ENCODE measurements at regions not wholly inside any gene's neighbourhood (a gene's known extent, or its start where the extent isn't known, plus 50 kb on each side); places are given as distances from the start of the nearest gene placed in this dataset.

GRCh38 chr17:72065556-72065955 is 55.3 kb upstream of the SOX9 start:
- H3K9me3 Mint-ChIP-seq: no peaks in the 10 kb centered on the region
- H3K4me3 Mint-ChIP-seq: no peak overlapping the region
- H3K79me2 ChIP-seq (replicated peaks; ENCODE audit: insufficient read depth): no peaks in the 10 kb centered on the region
- H4K20me1 ChIP-seq (replicated peaks; ENCODE audit: insufficient read depth): no peaks in the 10 kb centered on the region
- DNase-seq (ENCODE audit: low spot score) (no peak), ATAC-seq (no peak)
- H3K27me3 Mint-ChIP-seq (ENCODE audit: insufficient read depth, low read depth, poor library complexity): no peaks in the 10 kb centered on the region
- TF ChIP-seq JUNB (IDR thresholded peaks at IDR 0.05; ENCODE audit: unreplicated experiment): no peak
- TF ChIP-seq, protein P1, sequence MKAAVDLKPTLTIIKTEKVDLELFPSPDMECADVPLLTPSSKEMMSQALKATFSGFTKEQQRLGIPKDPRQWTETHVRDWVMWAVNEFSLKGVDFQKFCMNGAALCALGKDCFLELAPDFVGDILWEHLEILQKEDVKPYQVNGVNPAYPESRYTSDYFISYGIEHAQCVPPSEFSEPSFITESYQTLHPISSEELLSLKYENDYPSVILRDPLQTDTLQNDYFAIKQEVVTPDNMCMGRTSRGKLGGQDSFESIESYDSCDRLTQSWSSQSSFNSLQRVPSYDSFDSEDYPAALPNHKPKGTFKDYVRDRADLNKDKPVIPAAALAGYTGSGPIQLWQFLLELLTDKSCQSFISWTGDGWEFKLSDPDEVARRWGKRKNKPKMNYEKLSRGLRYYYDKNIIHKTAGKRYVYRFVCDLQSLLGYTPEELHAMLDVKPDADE (IDR thresholded peaks at IDR 0.05): no peak
- no peak for TF ChIP-seq CREB1 (CRISPR knock-in tag; IDR thresholded peaks at IDR 0.05; ENCODE audit: low read depth)
- H3K27ac Mint-ChIP-seq: no peak overlapping the region
- H3K4me1 Mint-ChIP-seq: no peaks in the 10 kb centered on the region
- no peak overlapping the region for H3K4me3 ChIP-seq
- H3K4me2 ChIP-seq: no peak overlapping the region
- no peaks in the 10 kb centered on the region for H3F3A ChIP-seq (replicated peaks; ENCODE audit: low read depth)
- no peaks in the 10 kb centered on the region for H3K4me1 ChIP-seq (ENCODE audit: insufficient read depth)
- no peaks in the 10 kb centered on the region for H3K27me3 ChIP-seq (ENCODE audit: insufficient read depth)
- H3K27ac ChIP-seq (ENCODE audit: low read depth): no peak overlapping the region
- no peaks in the 10 kb centered on the region for H3K36me3 Mint-ChIP-seq (ENCODE audit: low read depth)
- H3K36me3 ChIP-seq (ENCODE audit: insufficient read depth): no peaks in the 10 kb centered on the region
- H2AFZ ChIP-seq: no peak overlapping the region
- no peaks in the 10 kb centered on the region for H3K9me2 ChIP-seq (ENCODE audit: insufficient read depth)

GRCh38 chr17:72068643-72069042 is 52.2 kb upstream of the SOX9 start:
- Mint-ChIP-seq H3K9me3 (no peaks in the 10 kb centered on the region), H3K27me3 (ENCODE audit: insufficient read depth, low read depth, poor library complexity) (no peaks in the 10 kb centered on the region), H3K4me1 (no peaks in the 10 kb centered on the region), H3K36me3 (ENCODE audit: low read depth) (no peaks in the 10 kb centered on the region), H3K4me3 (no peak overlapping the region), H3K27ac (no peak overlapping the region)
- DNase-seq (ENCODE audit: low spot score) (no peak), ATAC-seq (no peak)
- H3K36me3 ChIP-seq (ENCODE audit: insufficient read depth): no peaks in the 10 kb centered on the region
- no peaks in the 10 kb centered on the region for H3K4me1 ChIP-seq (ENCODE audit: insufficient read depth)
- no peak overlapping the region for H3K27ac ChIP-seq (ENCODE audit: low read depth)
- no peak overlapping the region for H3K4me3 ChIP-seq
- H4K20me1 ChIP-seq (replicated peaks; ENCODE audit: insufficient read depth): no peaks in the 10 kb centered on the region
- no peak overlapping the region for H2AFZ ChIP-seq
- H3K27me3 ChIP-seq (ENCODE audit: insufficient read depth): no peaks in the 10 kb centered on the region
- H3F3A ChIP-seq (replicated peaks; ENCODE audit: low read depth): no peaks in the 10 kb centered on the region
- no peaks in the 10 kb centered on the region for H3K79me2 ChIP-seq (replicated peaks; ENCODE audit: insufficient read depth)
- H3K9me2 ChIP-seq (ENCODE audit: insufficient read depth): no peaks in the 10 kb centered on the region
- H3K4me2 ChIP-seq: no peak overlapping the region
- TF ChIP-seq ZNF331 (CRISPR knock-in tag; IDR thresholded peaks at IDR 0.05; ENCODE audit: low read depth): no peak
- no peak for TF ChIP-seq NANOG (IDR thresholded peaks at IDR 0.05; ENCODE audit: borderline replicate concordance)
- TF ChIP-seq, protein P1 (IDR thresholded peaks at IDR 0.05): no peak
- TF ChIP-seq, protein P2, sequence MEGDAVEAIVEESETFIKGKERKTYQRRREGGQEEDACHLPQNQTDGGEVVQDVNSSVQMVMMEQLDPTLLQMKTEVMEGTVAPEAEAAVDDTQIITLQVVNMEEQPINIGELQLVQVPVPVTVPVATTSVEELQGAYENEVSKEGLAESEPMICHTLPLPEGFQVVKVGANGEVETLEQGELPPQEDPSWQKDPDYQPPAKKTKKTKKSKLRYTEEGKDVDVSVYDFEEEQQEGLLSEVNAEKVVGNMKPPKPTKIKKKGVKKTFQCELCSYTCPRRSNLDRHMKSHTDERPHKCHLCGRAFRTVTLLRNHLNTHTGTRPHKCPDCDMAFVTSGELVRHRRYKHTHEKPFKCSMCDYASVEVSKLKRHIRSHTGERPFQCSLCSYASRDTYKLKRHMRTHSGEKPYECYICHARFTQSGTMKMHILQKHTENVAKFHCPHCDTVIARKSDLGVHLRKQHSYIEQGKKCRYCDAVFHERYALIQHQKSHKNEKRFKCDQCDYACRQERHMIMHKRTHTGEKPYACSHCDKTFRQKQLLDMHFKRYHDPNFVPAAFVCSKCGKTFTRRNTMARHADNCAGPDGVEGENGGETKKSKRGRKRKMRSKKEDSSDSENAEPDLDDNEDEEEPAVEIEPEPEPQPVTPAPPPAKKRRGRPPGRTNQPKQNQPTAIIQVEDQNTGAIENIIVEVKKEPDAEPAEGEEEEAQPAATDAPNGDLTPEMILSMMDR (conservative IDR thresholded peaks at IDR 0.05; ENCODE audit: low read depth in 2 of 2): no peak
- no peak for TF ChIP-seq EZH2 (IDR thresholded peaks at IDR 0.05; ENCODE audit: low read depth, unreplicated experiment)
- no peak for TF ChIP-seq ZNF114 (CRISPR knock-in tag; IDR thresholded peaks at IDR 0.05)
- no peak for TF ChIP-seq JUNB (IDR thresholded peaks at IDR 0.05; ENCODE audit: unreplicated experiment)
- TF ChIP-seq CREB1 (CRISPR knock-in tag; IDR thresholded peaks at IDR 0.05; ENCODE audit: low read depth): no peak
- TF ChIP-seq, protein P3, sequence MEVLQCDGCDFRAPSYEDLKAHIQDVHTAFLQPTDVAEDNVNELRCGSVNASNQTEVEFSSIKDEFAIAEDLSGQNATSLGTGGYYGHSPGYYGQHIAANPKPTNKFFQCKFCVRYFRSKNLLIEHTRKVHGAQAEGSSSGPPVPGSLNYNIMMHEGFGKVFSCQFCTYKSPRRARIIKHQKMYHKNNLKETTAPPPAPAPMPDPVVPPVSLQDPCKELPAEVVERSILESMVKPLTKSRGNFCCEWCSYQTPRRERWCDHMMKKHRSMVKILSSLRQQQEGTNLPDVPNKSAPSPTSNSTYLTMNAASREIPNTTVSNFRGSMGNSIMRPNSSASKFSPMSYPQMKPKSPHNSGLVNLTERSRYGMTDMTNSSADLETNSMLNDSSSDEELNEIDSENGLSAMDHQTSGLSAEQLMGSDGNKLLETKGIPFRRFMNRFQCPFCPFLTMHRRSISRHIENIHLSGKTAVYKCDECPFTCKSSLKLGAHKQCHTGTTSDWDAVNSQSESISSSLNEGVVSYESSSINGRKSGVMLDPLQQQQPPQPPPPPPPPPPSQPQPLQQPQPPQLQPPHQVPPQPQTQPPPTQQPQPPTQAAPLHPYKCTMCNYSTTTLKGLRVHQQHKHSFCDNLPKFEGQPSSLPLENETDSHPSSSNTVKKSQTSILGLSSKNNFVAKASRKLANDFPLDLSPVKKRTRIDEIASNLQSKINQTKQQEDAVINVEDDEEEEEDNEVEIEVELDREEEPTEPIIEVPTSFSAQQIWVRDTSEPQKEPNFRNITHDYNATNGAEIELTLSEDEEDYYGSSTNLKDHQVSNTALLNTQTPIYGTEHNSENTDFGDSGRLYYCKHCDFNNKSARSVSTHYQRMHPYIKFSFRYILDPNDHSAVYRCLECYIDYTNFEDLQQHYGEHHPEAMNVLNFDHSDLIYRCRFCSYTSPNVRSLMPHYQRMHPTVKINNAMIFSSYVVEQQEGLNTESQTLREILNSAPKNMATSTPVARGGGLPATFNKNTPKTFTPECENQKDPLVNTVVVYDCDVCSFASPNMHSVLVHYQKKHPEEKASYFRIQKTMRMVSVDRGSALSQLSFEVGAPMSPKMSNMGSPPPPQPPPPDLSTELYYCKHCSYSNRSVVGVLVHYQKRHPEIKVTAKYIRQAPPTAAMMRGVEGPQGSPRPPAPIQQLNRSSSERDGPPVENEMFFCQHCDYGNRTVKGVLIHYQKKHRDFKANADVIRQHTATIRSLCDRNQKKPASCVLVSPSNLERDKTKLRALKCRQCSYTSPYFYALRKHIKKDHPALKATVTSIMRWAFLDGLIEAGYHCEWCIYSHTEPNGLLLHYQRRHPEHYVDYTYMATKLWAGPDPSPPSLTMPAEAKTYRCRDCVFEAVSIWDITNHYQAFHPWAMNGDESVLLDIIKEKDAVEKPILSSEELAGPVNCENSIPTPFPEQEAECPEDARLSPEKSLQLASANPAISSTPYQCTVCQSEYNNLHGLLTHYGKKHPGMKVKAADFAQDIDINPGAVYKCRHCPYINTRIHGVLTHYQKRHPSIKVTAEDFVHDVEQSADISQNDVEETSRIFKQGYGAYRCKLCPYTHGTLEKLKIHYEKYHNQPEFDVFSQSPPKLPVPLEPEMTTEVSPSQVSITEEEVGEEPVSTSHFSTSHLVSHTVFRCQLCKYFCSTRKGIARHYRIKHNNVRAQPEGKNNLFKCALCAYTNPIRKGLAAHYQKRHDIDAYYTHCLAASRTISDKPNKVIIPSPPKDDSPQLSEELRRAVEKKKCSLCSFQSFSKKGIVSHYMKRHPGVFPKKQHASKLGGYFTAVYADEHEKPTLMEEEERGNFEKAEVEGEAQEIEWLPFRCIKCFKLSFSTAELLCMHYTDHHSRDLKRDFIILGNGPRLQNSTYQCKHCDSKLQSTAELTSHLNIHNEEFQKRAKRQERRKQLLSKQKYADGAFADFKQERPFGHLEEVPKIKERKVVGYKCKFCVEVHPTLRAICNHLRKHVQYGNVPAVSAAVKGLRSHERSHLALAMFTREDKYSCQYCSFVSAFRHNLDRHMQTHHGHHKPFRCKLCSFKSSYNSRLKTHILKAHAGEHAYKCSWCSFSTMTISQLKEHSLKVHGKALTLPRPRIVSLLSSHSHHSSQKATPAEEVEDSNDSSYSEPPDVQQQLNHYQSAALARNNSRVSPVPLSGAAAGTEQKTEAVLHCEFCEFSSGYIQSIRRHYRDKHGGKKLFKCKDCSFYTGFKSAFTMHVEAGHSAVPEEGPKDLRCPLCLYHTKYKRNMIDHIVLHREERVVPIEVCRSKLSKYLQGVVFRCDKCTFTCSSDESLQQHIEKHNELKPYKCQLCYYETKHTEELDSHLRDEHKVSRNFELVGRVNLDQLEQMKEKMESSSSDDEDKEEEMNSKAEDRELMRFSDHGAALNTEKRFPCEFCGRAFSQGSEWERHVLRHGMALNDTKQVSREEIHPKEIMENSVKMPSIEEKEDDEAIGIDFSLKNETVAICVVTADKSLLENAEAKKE (CRISPR knock-in tag; IDR thresholded peaks at IDR 0.05): no peak
- no peak for TF ChIP-seq EZH2phosphoT487 (IDR thresholded peaks at IDR 0.05; ENCODE audit: unreplicated experiment)
- no peak for TF ChIP-seq POLR2AphosphoS5 (IDR thresholded peaks at IDR 0.05; ENCODE audit: low read depth)

Data from GM23338 (cell line).